ENCODE measurements at regions not wholly inside any gene's neighbourhood (a gene's known extent, or its start where the extent isn't known, plus 50 kb on each side); places are given as distances from the start of the nearest gene placed in this dataset.

- H3K36me3 ChIP-seq = no peaks in the 10 kb centered on the region
- no peaks in the 10 kb centered on the region for H3K4me1 ChIP-seq
- no peaks in the 10 kb centered on the region for H3K9me3 ChIP-seq (replicated peaks)
- no peak overlapping the region for H3K4me3 ChIP-seq
- no peaks in the 10 kb centered on the region for H3K27me3 ChIP-seq
- DNase-seq = no peak
- H3K27ac ChIP-seq = no peak overlapping the region
Measured at GRCh38 chr11:95699631-95700470, 89.7 kb downstream of the FAM76B start.

- no peak overlapping the region for H3K4me3 ChIP-seq
- no peak for DNase-seq
- H3K27me3 ChIP-seq = no peaks in the 10 kb centered on the region
- H3K36me3 ChIP-seq = no peaks in the 10 kb centered on the region
- no peaks in the 10 kb centered on the region for H3K9me3 ChIP-seq (replicated peaks)
- no peaks in the 10 kb centered on the region for H3K4me1 ChIP-seq
- no peak overlapping the region for H3K27ac ChIP-seq
Measured at GRCh38 chr11:95698676-95699557, 90.7 kb downstream of the FAM76B start.

GRCh38 chr11:95697614-95698408, 91.8 kb downstream of the FAM76B start:
- H3K27me3 ChIP-seq = no peaks in the 10 kb centered on the region
- no peaks in the 10 kb centered on the region for H3K4me1 ChIP-seq
- H3K4me3 ChIP-seq = no peak overlapping the region
- H3K27ac ChIP-seq = no peak overlapping the region
- no peaks in the 10 kb centered on the region for H3K36me3 ChIP-seq
- no peaks in the 10 kb centered on the region for H3K9me3 ChIP-seq (replicated peaks)
- no peak for DNase-seq

- Histone ChIP-seq H3K27ac (no peak overlapping the region), H3K9me3 (replicated peaks) (no peaks in the 10 kb centered on the region)
Measured at GRCh38 chr11:95695181-95695580, 94.4 kb downstream of the FAM76B start.

GRCh38 chr11:95693298-95693697, 96.3 kb downstream of the FAM76B start:
- H3K36me3 ChIP-seq = no peaks in the 10 kb centered on the region
- H3K4me1 ChIP-seq = no peaks in the 10 kb centered on the region
- H3K4me3 ChIP-seq = no peak overlapping the region
- DNase-seq = no peak
- H3K27me3 ChIP-seq = no peaks in the 10 kb centered on the region
- no peaks in the 10 kb centered on the region for H3K9me3 ChIP-seq (replicated peaks)
- H3K27ac ChIP-seq = no peak overlapping the region

More at GRCh38 chr11:95695181-95695580, 94.4 kb downstream of the FAM76B start:
- no peaks in the 10 kb centered on the region for H3K36me3 ChIP-seq
- H3K4me3 ChIP-seq = no peak overlapping the region
- no peaks in the 10 kb centered on the region for H3K27me3 ChIP-seq
- DNase-seq = no peak
- no peaks in the 10 kb centered on the region for H3K4me1 ChIP-seq

GRCh38 chr11:95692526-95693260, 96.9 kb downstream of the FAM76B start:
- Histone ChIP-seq H3K27me3 (no peaks in the 10 kb centered on the region), H3K27ac (no peak overlapping the region), H3K9me3 (replicated peaks) (no peaks in the 10 kb centered on the region), H3K36me3 (no peaks in the 10 kb centered on the region), H3K4me3 (no peak overlapping the region), H3K4me1 (no peaks in the 10 kb centered on the region)
- no peak for DNase-seq

- H3K4me3 ChIP-seq = no peak overlapping the region
- DNase-seq = no peak
- H3K9me3 ChIP-seq (replicated peaks) = no peaks in the 10 kb centered on the region
- H3K27me3 ChIP-seq = no peaks in the 10 kb centered on the region
- no peaks in the 10 kb centered on the region for H3K4me1 ChIP-seq
- H3K36me3 ChIP-seq = no peaks in the 10 kb centered on the region
- no peak overlapping the region for H3K27ac ChIP-seq
Measured at GRCh38 chr11:95690100-95690499, 99.5 kb downstream of the FAM76B start.

- H3K4me1 ChIP-seq = no peaks in the 10 kb centered on the region
- H3K4me3 ChIP-seq = no peak overlapping the region
- H3K27me3 ChIP-seq = no peaks in the 10 kb centered on the region
Measured at GRCh38 chr11:95688501-95689222, 100.9 kb downstream of the FAM76B start.

GRCh38 chr11:95688015-95688414, 101.6 kb downstream of the FAM76B start:
- Histone ChIP-seq H3K27me3 (no peaks in the 10 kb centered on the region), H3K9me3 (replicated peaks) (no peaks in the 10 kb centered on the region), H3K36me3 (no peaks in the 10 kb centered on the region), H3K4me1 (no peaks in the 10 kb centered on the region), H3K4me3 (no peak overlapping the region), H3K27ac (no peak overlapping the region)
- DNase-seq = no peak

More at GRCh38 chr11:95688501-95689222, 100.9 kb downstream of the FAM76B start:
- Histone ChIP-seq H3K27ac (no peak overlapping the region), H3K9me3 (replicated peaks) (no peaks in the 10 kb centered on the region), H3K36me3 (no peaks in the 10 kb centered on the region)
- DNase-seq = no peak

GRCh38 chr11:95686265-95686664, 103.3 kb downstream of the FAM76B start:
- Histone ChIP-seq H3K4me3 (no peak overlapping the region), H3K4me1 (no peaks in the 10 kb centered on the region), H3K27me3 (no peaks in the 10 kb centered on the region), H3K36me3 (no peaks in the 10 kb centered on the region), H3K9me3 (replicated peaks) (no peaks in the 10 kb centered on the region), H3K27ac (no peak overlapping the region)
- DNase-seq = no peak

- Histone ChIP-seq H3K9me3 (replicated peaks) (no peaks in the 10 kb centered on the region), H3K4me1 (no peaks in the 10 kb centered on the region), H3K27me3 (no peaks in the 10 kb centered on the region), H3K27ac (no peak overlapping the region), H3K36me3 (no peaks in the 10 kb centered on the region), H3K4me3 (no peak overlapping the region)
- DNase-seq = no peak
Measured at GRCh38 chr11:95684701-95685100, 104.9 kb downstream of the FAM76B start.

- Histone ChIP-seq H3K4me1 (no peaks in the 10 kb centered on the region), H3K9me3 (replicated peaks) (no peaks in the 10 kb centered on the region), H3K27ac (no peak overlapping the region), H3K36me3 (no peaks in the 10 kb centered on the region), H3K4me3 (no peak overlapping the region), H3K27me3 (no peaks in the 10 kb centered on the region)
- DNase-seq = no peak
Measured at GRCh38 chr11:95684170-95684569, 105.4 kb downstream of the FAM76B start.

GRCh38 chr11:95682552-95682951, 107.0 kb downstream of the FAM76B start:
- H3K9me3 ChIP-seq (replicated peaks) = no peaks in the 10 kb centered on the region
- no peaks in the 10 kb centered on the region for H3K36me3 ChIP-seq
- H3K27ac ChIP-seq = no peak overlapping the region
- no peak overlapping the region for H3K4me3 ChIP-seq
- H3K4me1 ChIP-seq = no peaks in the 10 kb centered on the region
- DNase-seq = no peak
- no peaks in the 10 kb centered on the region for H3K27me3 ChIP-seq
